ENCODE measurements at regions not wholly inside any gene's neighbourhood (a gene's known extent, or its start where the extent isn't known, plus 50 kb on each side); places are given as distances from the start of the nearest gene placed in this dataset.

GRCh38 chr17:43327421-43327820 lies 71.4 kb upstream of the ARL4D start:
- H3K4me3 ChIP-seq (ENCODE audit: low read length): no peak overlapping the region
- no peak for DNase-seq (ENCODE audit: low read depth)
- no peak for TF ChIP-seq CTCF (IDR thresholded peaks at IDR 0.05; ENCODE audit: insufficient read depth, low read depth, low read length, missing control alignments)

- H3K4me3 ChIP-seq (ENCODE audit: low read length): no peak overlapping the region
- no peak for DNase-seq (ENCODE audit: low read depth)
- no peak for TF ChIP-seq CTCF (IDR thresholded peaks at IDR 0.05; ENCODE audit: insufficient read depth, low read depth, low read length, missing control alignments)
These were observed 72.1 kb upstream of the ARL4D start for GRCh38 chr17:43326490-43327275.

GRCh38 chr17:43324205-43324893 lies 74.4 kb upstream of the ARL4D start:
- no peak for TF ChIP-seq CTCF (IDR thresholded peaks at IDR 0.05; ENCODE audit: insufficient read depth, low read depth, low read length, missing control alignments)
- no peak overlapping the region for H3K4me3 ChIP-seq (ENCODE audit: low read length)

GRCh38 chr17:43319293-43320124 lies 79.3 kb upstream of the ARL4D start:
- no peak for TF ChIP-seq CTCF (IDR thresholded peaks at IDR 0.05; ENCODE audit: insufficient read depth, low read depth, low read length, missing control alignments)
- no peak for DNase-seq (ENCODE audit: low read depth)

More at GRCh38 chr17:43324205-43324893, 74.4 kb upstream of the ARL4D start:
- no peak for DNase-seq (ENCODE audit: low read depth)

GRCh38 chr17:43316522-43317142 lies 82.2 kb upstream of the ARL4D start:
- no peak for DNase-seq (ENCODE audit: low read depth)
- H3K4me3 ChIP-seq (ENCODE audit: low read length): no peak overlapping the region
- no peak for TF ChIP-seq CTCF (IDR thresholded peaks at IDR 0.05; ENCODE audit: insufficient read depth, low read depth, low read length, missing control alignments)

More at GRCh38 chr17:43319293-43320124, 79.3 kb upstream of the ARL4D start:
- no peak overlapping the region for H3K4me3 ChIP-seq (ENCODE audit: low read length)

GRCh38 chr17:43315858-43316521 lies 82.2 kb upstream of the RNU2-1 start:
- no peak for TF ChIP-seq CTCF (IDR thresholded peaks at IDR 0.05; ENCODE audit: insufficient read depth, low read depth, low read length, missing control alignments)
- DNase-seq (ENCODE audit: low read depth): no peak
- no peak overlapping the region for H3K4me3 ChIP-seq (ENCODE audit: low read length)

All from epithelial cell of esophagus (primary cell).